KG1 (cell line): ENCODE measurements at regions not wholly inside any gene's neighbourhood (a gene's known extent, or its start where the extent isn't known, plus 50 kb on each side); places are given as distances from the start of the nearest gene placed in this dataset.

Experiments used
- DNase-seq: peaks from one replicate; lab custom pipeline; 2025; lab: John Stamatoyannopoulos, UW

DNA sequence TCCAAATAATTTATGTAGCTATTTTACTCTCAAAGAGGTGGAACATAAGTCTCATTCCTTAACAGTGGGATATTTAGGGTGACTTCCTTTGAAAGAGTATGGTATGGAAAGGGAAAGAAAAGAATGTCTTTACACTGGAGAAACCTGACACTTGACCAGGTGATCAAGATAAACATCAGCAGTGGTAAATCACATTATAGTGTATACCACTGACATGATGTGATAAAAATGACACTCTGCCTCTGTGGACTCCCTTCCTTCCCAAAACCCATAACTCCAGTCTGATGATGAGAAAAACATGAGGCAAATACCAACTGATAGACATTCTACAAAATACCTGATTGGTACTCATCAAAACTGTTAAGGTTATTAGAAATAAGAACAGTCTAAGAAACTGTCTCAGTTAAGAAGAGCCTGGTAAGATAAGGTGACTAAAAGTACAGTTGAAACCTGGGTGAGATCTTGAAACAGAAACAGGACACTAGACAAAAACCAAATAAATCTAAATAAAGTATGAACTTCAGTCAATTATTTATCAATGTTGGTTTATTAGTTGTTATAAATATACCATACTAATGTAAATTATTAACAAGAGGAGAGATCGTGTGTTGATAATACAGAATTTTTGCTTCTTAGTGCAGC, 144.2 kb upstream of the PCDH18 start:
- no peak for DNase-seq

DNA sequence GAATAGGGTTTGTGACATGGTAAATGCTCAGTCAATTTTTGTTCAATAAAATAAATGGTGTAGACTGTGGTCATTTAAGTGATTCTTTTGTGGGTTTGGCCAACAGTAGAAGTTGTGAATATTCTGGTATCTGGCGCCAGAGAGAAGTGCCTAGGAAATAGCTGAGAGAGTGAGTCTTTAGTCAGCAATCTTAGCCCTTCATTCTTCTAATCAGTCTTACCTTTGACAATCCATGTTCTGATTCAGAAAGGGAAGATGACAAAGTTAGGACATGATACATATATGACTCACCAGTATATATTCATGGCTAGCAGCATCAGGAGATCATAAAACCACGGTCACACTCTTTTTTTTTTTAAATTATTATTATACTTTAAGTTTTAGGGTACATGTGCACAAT, 141.8 kb upstream of the PCDH18 start:
- DNase-seq: no peak

DNA sequence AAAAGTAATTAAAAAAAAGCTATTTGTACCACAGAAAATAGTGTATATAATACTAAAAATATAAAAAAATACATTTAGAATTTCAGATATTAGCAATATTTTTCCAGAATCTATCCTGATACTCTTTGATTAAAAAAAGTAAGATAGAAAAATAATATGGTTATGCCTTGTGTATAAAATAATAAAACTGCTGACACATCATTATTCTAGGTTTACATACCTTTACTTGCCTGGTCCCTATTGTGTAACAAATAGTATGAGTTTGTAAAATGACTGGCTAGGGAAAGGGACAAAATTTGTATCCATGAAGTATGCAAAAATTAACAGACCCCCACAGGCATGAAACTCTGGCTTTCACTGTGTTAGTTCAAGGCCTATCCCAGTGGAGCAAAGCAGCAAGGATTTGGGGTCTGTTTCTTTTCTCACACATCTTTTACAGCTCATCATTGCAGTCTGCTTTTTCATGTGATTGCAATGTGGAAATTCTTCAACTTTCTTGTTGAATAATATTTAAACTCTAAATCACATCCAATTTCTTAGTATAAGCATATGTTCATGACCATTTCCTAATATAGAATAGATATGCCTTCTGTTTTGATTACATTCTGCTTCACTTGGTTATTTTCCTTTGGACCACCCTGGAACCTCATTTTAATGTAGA, 136.7 kb upstream of the PCDH18 start:
- no peak for DNase-seq

DNA sequence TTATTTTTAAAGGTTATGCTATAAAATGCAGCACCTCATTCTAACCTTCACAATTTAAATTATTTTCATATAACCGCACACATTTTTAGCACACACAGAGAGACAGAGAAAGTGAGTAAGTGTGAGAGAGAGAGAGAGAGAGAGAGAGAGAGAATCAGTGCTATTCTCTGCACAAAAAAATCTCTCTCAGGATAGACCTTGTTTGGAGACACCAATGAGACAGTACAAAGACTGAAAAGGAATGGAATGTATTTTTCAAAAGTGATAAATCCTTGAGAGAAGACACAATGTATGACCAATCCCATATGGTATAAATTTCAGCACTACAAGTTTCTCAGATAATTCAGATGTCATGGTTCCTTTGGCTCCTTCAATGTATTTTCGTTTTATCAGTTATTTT, 132.1 kb upstream of the PCDH18 start:
- DNase-seq: no peak

DNA sequence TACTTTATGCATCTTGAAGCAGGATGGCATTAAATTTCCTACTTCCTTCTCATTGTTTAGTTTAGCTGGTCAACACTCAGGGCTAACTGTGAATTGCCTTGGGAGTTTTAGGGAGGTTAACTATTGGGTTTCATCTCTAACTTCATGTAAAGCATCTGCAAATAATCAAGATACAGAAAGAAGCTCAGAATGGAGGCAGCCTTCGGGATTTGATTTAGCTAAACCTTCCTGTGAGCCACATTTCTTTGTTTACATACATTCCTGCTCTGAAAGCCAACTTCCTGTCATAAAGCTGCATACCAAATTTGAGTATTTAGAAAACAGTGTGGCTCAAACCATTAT, 131.7 kb upstream of the PCDH18 start:
- DNase-seq: no peak

DNA sequence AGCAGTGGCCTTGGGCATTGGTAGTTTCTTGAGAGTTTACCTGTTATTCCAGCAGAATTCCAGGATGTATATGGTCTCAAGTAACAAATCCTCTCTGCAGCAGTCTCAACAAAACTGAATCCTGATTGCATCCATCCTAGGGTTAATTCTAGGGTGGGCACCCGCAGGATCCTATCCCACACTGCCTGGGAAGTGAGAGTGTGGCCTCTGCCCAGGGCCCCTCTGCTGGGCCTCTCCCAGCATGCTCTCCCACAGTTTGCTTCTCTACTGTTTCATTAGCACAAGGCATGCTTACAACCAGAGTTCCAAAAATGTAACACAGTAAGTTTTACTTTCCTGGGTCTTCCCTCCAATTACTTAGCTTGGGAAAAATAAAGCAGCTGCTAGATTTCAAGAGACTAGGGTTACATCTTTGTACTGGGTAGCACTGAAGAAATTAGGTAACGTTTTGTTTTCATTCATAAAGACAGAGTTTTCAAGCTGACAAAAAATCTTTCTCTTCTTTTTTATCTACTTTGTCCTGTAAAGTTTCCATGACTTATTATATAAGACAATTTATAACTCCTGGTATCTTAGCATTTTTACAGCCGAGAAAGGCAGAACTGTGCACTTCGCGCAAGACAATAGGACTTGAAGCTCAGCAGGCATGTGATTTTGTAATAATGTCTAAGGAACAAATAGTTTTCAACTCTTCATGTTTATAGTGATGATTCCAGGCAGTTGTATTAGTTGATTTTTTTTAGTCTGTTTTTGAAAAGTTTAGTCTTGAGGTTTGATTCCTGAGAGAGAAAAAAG, 131.2 kb upstream of the PCDH18 start:
- DNase-seq: no peak

DNA sequence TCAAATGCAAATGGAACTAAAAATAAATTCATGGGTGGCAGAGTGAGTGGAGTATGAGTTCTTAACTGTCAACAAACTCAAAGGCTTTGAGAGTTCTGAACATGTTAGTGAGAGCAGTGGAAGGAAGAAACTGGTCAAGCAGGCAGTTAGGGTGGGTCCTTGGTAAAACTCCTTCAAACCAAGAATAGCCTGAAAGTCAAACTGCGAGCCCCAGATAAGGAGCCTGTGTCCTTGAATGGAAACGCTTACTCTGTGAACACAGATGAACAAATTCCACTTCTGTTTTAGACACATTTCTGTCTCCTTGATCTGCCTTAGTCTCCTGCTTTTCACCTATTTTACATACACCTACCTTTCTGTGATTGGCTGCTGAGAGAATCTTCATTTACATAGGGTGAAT, 129.4 kb upstream of the PCDH18 start:
- no peak for DNase-seq

DNA sequence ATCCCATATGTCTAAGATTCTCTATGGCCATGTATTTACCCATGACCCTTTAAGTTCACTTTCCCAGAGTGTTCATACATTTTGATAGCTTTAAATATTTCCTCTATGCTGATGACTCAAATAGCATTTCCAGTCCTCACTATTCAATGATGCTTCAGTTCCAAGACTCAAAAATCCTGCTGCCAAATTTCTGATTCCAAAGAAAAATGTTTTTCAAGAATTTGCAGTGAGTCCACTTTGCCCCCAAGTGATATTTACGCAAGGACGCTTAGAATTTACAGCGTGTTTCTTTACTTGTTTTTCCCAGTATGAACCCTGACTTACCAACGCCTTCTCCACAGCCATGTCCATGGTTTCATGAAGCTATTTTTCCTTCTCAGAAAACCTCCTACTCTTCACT, 127.9 kb upstream of the PCDH18 start:
- DNase-seq: no peak

DNA sequence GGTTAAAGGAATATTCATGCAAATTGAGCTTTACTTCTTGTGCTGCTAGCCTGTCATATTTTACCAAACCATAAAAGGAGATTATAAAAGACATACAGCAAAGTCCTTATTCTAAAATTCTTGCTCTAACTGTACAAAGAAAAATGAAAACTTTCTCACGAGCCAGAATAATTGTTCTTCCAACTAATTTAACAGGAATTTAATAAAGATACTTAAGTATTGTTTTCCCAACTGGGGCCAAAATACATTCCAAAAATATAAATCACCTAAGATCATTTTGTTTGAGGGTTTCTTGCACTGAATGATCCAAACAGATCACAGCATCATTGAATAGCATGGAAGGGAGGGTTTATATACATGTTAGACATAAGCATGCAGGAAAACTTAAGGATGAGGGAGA, 127.1 kb upstream of the PCDH18 start:
- no peak for DNase-seq

DNA sequence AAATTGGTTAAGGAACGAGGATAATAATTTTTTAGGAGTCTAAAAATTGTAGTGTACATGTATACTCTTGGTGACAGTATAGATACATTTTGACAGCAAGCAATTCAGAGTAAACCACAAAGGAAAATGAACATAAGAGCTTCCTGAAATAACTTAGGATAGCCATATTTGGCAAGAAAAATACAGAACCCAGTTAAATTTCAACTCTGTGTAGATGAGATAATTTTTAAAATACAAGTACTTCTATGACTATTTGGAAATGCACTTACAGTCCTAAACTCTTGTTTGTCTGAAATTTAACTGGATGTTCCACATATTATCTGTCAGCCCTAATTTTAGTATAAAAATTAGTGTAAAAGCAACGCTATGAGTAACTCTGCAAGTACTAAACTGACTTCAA, 124.4 kb upstream of the PCDH18 start:
- DNase-seq: no peak

DNA sequence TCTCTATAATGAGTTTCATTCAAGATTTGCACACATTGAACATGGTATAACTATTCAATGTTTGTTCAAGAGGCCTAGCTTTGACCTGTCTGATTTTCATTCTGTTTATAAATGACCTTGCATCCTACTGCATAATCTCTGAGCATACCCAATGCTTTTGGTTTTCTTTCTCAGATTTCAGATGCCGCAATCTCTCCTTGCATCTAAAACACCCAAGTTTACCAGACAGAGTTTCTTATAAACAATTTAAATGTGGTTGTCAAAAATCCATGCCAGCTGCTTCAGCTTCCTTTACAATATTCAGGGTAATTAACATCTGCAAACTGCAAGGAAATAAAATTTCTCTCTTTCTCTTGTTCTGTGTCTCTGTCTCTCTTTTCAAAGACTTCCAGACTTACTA, 123.0 kb upstream of the PCDH18 start:
- no peak for DNase-seq

DNA sequence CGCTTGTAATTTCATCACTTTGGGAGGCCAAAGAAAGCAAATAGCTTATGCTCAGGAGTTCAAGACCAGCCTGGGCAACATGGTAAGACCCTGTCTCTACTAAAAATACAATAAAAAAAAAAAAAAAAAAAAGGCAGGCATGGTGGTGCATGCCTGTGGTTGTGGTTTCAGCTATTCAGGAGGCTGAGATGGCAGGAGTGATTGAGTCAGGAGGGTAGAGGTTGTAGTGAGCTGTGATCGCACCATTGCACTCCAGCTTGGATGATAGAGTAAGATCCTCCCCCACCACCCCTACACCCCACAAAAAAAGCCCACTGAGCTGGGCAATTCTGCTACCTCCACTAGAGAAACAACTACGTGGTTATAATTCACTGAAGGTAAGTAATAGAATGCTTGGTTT, 118.8 kb upstream of the PCDH18 start:
- no peak for DNase-seq

DNA sequence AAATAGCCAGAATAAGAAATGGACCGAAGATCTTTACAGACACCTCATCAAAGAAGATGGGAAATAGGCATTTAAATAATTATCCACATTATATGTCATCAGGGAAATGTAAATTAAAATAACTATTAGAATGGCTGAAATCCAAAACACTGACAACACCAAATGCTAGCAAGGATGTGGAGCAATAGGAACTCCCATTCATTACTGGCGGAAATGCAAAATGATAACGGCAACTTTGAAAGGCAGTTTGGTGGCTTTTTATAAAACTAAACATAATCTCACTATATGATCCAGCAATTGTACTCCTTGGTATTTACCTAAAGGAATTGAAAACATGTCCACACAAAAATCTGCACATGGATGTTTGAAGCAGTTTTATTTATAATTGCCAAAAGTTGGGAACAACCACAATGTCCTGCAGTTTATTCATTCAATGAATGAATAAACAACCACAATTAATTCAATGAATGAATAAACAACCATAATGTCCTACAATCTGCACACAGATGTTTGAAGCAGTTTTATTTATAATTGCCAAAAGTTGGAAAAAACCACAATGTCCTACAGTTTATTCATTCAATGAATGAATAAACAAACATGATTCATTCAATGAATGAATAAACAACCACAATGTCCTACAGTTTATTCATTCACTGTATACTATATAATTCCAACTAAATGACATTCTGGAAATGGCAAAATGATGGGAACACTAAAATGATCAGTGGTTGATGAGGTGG, 117.6 kb upstream of the PCDH18 start:
- no peak for DNase-seq

DNA sequence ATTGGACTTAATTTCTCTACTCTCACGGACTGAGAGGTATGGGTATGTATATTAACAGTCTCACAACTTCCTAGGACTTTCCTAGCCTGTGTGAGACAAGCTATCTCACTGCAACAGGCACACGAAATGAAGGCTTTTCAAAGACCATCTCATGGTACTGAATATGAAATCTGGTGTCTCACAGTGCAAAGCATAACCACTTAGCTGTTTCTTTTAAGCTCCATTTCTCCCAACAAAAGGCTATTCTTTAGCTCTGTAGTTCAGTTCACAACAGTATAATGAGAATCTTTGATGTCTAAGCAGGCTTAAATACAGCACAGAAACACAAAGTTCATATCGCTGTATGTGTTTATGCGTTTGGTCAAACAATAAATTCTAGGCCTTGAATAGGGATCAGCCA, 116.2 kb upstream of the PCDH18 start:
- DNase-seq: no peak

DNA sequence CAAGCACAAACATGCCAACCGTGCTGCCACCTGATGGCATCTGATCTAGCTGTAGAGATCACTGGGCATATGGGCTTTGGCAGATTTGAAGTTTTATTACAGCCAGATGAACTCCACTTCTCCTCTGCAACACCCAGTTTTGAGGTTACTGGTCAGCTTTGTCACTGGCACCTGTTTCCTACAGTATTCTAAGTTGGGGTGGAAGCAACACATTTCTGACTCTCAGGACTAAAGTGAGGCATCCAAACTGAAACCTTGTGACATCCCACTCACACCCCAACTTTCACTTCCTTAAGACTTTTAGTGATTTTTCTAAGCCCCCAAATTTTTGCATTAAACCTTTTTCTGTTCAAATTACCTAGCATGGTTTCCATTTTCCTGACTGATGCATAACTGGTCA, 115.1 kb upstream of the PCDH18 start:
- DNase-seq: no peak

DNA sequence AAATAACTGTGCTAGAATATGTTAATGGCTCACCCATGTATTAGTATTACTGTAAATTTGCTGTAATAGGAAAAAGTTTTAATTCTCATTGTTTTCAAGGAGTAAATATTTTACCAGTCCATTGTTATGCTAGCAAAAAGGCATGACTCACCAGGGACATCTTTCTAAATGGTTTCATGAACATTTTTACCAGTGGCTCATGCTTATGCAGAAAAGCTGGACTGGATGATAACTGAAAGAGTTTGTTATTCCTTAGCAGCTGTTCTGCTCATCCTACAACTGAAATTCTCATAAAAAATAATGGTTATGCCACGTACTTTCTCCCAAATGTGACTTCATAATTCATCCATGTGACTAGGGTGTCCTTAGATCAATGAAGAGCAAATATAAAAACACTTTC, 111.9 kb upstream of the PCDH18 start:
- no peak for DNase-seq

DNA sequence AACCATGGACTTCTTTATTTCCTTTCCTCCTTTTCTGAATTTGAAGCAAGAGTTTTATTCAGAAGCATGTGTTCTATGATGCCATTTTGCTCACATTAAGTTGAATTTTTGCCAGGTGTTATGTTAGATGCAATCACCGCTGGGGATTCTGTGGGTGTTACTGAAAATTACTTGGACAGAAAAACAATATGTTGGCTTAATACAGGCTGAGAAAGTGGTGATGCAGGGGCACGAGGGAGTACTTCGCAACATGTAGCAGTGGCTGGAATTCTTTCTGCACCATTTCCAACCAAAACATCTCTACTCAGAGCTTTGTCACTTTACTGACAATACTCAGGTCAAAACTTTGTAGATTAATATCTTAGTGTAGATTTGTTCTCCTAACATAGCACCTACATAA, 109.2 kb upstream of the PCDH18 start:
- DNase-seq: no peak

DNA sequence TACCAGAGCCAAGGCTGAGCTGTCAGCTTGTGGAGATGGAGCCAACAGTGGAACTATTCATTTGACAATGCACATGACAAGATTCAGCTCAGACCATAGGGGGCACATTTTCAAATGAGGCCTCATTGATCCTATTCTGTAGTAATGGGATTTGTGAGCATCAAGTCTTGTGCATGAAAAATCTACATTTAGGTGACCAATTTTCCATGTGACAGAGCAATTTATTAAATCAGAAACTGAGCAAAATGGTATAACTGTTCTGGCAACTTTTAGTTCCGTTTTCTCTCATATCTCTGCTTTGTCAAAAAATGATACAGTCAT, 108.5 kb upstream of the PCDH18 start:
- no peak for DNase-seq

DNA sequence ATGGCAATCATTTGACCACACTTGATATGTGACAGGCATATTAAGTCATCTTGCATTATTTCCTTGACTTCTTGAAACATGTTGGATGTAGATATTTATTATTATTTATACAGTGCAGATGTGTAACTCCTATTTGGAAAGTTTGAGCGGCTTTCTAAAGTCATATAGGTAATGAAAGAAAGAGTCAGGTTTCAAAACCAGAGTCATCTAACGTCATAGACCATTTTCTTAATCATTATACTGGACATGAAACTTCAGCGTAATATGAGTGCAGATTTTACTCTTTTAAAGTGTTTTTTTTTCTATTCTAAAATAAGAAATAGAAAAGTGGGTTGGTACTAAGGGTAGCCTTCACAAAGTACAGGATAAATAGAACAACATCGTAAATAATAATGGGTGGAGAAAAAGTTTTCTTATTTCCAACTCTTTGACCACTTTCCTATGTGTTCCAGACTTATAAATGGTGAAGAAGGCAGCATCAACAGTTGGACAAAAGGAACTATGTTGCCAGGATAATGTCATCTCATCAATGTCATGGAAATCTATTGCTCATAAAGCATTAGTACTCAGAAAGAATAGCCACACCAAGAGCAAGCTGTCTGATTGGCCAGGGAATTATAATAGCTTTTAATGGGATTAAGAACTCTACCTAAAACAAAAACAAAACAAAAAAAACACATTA, 108.0 kb upstream of the PCDH18 start:
- no peak for DNase-seq

DNA sequence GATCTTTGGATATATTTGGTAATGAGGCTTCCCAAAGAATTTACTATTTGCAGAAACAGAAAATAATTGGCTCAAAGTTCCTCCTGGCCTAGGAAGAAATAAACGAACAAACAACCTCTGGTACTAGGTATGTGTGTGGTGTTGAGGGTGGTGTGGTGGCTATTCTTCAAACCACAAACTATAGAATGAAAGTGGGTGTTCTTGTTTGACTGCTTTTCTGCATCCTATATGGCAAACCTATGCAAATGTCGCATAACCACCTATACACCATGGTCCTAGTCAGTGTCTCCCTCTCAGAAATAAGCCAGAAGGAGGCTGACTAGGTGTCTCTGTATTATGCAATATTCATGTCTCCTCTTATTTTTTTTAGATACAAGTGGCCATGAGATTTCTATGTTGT, 106.6 kb upstream of the PCDH18 start:
- no peak for DNase-seq

DNA sequence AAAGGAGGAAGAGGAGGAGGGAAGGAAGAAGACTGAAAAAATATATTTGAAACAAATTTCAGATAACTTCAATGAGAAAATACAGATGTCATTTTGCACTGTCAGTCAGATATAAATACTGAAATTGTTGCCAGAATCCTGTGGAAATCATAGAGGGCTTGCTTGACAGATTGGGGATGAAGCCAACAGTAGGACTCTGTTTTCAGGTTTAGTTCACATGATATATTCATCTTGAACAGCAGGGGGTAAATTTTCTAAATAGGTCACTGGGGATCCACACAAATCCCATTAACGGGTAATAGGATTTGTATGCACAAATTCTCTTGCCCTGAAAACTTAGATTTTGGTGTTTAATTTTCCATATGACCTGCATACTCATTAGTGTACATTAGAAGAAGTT, 103.3 kb upstream of the PCDH18 start:
- DNase-seq: no peak

DNA sequence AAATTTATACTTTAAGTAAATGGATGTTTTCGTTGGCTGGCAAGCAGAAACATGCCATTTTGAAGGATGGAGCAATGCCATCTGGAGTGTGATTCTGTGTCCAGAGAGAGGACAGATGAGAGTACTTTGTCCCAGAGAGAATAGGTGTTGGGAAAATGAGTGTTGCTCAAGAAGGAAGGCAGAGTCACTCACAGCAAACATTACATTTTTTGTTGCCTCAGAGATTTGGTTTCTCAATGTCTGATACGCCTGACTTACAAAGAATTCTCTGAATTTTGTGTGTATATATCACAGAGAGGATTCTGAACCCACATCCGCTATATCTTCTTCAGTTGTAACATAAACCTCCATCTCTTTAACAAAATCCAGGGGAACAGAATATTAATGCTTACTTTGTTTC, 102.8 kb upstream of the PCDH18 start:
- DNase-seq: no peak

DNA sequence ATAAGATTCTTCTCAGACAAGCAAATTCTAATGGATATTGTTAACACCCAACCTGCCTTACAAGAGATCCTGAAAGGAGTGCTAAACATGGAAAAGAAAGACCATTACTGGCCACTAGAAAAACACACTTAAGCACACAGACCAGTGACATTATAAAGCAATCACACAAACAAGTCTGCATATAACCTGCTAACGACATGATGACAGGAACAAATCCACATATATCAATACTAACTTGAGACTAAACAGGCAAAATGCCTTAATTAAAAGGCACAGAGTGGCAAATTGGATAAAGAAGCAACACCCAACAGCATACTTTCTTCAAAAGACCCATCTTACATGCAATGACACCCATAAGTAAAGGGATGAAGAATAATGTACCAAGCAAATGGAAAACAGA, 100.5 kb upstream of the PCDH18 start:
- no peak for DNase-seq
